OCI-LY7 (cell line): ENCODE measurements at regions not wholly inside any gene's neighbourhood (a gene's known extent, or its start where the extent isn't known, plus 50 kb on each side); places are given as distances from the start of the nearest gene placed in this dataset.

ENCODE experiments used
- BruUV-seq: library from RNA; stranded (reverse); fragments of 400-500 nt; replicated peaks from 2 replicates; lab custom pipeline; 2021; lab: Mats Ljungman, UMichigan
- CTCF ChIA-PET: fragments of 300-600 bp; sonication (Branson Sonifier 250); formaldehyde crosslinking; loops from one replicate; lab custom pipeline; 2022; ENCODE audit warnings: antibody characterized with exemption; ENCODE audit not compliant: unreplicated experiment; lab: Charles Lee
- POLR2A ChIA-PET: fragments of 300-600 bp; sonication (Branson Sonifier 250); formaldehyde crosslinking; loops from one replicate; lab custom pipeline; 2022; ENCODE audit warnings: antibody characterized with exemption; lab: Charles Lee
- DNase-seq: peaks from one replicate; pipeline ENCODE4 v3.0.0-alpha.2; 2015; ENCODE audit warnings: low spot score
- H2AFZ ChIP-seq: fragments of 200-600 bp; sonication (generic), shearing (Covaris generic); 2 replicates; pipeline ENCODE4 v1.6.1; 2014; ENCODE audit warnings: mild to moderate bottlenecking, antibody characterized with exemption, low read length, moderate library complexity
- H3K27ac ChIP-seq: fragments of 200-600 bp; sonication (generic); 2 replicates; pipeline ENCODE4 v1.5.1; 2014; ENCODE audit warnings: mixed run types, low read depth, mild to moderate bottlenecking, moderate library complexity, low read length, inconsistent platforms; ENCODE audit not compliant: poor library complexity, severe bottlenecking
- H3K36me3 ChIP-seq: fragments of 200-600 bp; sonication (generic); 2 replicates; pipeline ENCODE4 v1.6.1; 2014; ENCODE audit warnings: mild to moderate bottlenecking, antibody characterized with exemption, low read length, moderate library complexity, mixed read lengths; ENCODE audit not compliant: insufficient read depth
- H3K4me1 ChIP-seq: fragments of 200-600 bp; sonication (generic); 2 replicates; pipeline ENCODE4 v1.5.1; 2014; ENCODE audit warnings: mild to moderate bottlenecking, low read length; ENCODE audit not compliant: insufficient read depth, poor library complexity, severe bottlenecking
- H3K4me2 ChIP-seq: fragments of 200-600 bp; sonication (generic); 2 replicates; pipeline ENCODE4 v1.6.1; 2014; ENCODE audit warnings: mild to moderate bottlenecking, low read length
- H3K4me3 ChIP-seq: fragments of 200-600 bp; sonication (generic); 2 replicates; pipeline ENCODE4 v1.5.1; 2014; ENCODE audit warnings: mild to moderate bottlenecking, low read depth, low read length; ENCODE audit not compliant: poor library complexity, severe bottlenecking
- H3K79me2 ChIP-seq: fragments of 200-600 bp; sonication (generic); 2 replicates; pipeline ENCODE4 v1.6.1; 2016; ENCODE audit warnings: low read depth, mild to moderate bottlenecking, low read length, moderate library complexity, mixed read lengths; ENCODE audit not compliant: insufficient read depth
- H3K9me2 ChIP-seq: fragments of 200-600 bp; sonication (generic); 2 replicates; pipeline ENCODE4 v1.6.1; 2016; ENCODE audit warnings: mild to moderate bottlenecking, low read length, mixed read lengths; ENCODE audit not compliant: insufficient read depth
- H3K9me3 ChIP-seq: fragments of 200-600 bp; sonication (generic); 2 replicates; pipeline ENCODE4 v1.6.1; 2014; ENCODE audit warnings: mild to moderate bottlenecking, mixed run types, low read length, mixed read lengths
- H4K20me1 ChIP-seq: fragments of 200-600 bp; sonication (generic); 2 replicates; pipeline ENCODE4 v1.6.1; 2014; ENCODE audit warnings: mild to moderate bottlenecking, antibody characterized with exemption, low read length, moderate library complexity, mixed read lengths; ENCODE audit not compliant: insufficient read depth
- EZH2phosphoT487 ChIP-seq: fragments of 200-600 bp; sonication (generic); IDR thresholded peaks from 2 replicates; pipeline ENCODE4 v1.6.1; 2018; ENCODE audit warnings: low read depth, borderline replicate concordance, mild to moderate bottlenecking, mixed run types, antibody characterized with exemption, low read length, moderate library complexity, mixed read lengths
- intact Hi-C: fragments of 100-400 bp; cut with micrococcal nuclease; formaldehyde crosslinking; loops from one replicate; pipeline ENCODE4 v1.10.0; 2022; ENCODE audit not compliant: unreplicated experiment
- TF ChIP-seq, protein P1 (sequence below): fragments of 200-600 bp; sonication (generic); conservative IDR thresholded peaks from 2 replicates; pipeline ENCODE4 v1.5.1; 2014; ENCODE audit warnings: mild to moderate bottlenecking, antibody characterized with exemption, low read length, moderate library complexity, mixed read lengths

DNA sequence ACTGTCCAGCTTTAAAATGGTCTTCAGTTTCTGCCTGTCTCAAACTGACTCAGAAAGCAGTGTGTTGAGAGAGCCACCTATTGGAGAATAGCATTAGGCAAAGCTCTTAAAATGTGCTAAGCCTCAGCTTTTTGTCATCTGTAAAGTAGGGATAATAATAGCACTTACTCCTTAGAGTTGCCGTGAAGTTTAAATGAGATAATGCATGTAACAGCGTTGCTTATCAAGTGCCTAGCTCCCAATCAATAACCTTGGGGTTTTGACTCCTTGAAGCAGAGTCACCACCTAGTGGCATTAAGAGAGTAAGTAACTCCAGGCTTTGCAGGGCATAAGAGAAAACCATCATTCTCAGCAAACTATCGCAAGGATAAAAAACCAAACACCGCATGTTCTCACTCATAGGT, 163.3 kb downstream of the HS3ST2 start:
- no TSS peak for BruUV-seq
- CTCF ChIA-PET = no interaction called here
- no peaks in the 10 kb centered on the region for H3K9me3 ChIP-seq
- DNase-seq = peak; percentile 20
- H3K79me2 ChIP-seq = no peaks in the 10 kb centered on the region
- no peak overlapping the region for H3K4me2 ChIP-seq
- no peak overlapping the region for H2AFZ ChIP-seq
- no peaks in the 10 kb centered on the region for H3K4me1 ChIP-seq
- intact Hi-C loops = loop anchor here (2.0 kb wide), 1 partner anchor 78 kb away; no protein-coding TSS in a partner anchor
- no peak overlapping the region for H3K27ac ChIP-seq
- TF ChIP-seq, protein P1, sequence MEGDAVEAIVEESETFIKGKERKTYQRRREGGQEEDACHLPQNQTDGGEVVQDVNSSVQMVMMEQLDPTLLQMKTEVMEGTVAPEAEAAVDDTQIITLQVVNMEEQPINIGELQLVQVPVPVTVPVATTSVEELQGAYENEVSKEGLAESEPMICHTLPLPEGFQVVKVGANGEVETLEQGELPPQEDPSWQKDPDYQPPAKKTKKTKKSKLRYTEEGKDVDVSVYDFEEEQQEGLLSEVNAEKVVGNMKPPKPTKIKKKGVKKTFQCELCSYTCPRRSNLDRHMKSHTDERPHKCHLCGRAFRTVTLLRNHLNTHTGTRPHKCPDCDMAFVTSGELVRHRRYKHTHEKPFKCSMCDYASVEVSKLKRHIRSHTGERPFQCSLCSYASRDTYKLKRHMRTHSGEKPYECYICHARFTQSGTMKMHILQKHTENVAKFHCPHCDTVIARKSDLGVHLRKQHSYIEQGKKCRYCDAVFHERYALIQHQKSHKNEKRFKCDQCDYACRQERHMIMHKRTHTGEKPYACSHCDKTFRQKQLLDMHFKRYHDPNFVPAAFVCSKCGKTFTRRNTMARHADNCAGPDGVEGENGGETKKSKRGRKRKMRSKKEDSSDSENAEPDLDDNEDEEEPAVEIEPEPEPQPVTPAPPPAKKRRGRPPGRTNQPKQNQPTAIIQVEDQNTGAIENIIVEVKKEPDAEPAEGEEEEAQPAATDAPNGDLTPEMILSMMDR = peak; percentile 71
- TF ChIP-seq EZH2phosphoT487 = no peak
- no peaks in the 10 kb centered on the region for H3K36me3 ChIP-seq
- H3K4me3 ChIP-seq = no peak overlapping the region
- no peaks in the 10 kb centered on the region for H4K20me1 ChIP-seq
- POLR2A ChIA-PET = no interaction called here
- no peaks in the 10 kb centered on the region for H3K9me2 ChIP-seq

DNA sequence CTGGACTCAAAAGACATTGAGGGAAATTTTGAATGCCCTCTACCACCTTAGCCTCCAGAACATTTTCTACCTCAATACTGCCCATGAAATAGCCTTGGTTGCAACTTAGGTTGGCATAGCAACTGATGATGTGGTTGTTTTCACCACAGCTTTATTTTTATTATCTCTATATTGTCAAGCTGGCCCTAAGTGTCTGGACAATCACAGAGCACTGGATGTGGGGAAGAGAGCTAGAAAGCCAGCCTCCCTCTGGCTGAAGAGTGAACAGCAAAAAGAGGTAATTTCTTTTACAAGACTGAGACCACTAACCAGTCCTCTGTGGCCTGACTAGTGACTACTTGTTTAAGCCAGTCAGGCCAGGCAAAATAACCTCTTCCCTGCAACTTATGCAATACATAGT, 159.6 kb downstream of the HS3ST2 start:
- Histone ChIP-seq H2AFZ (no peak overlapping the region), H4K20me1 (no peaks in the 10 kb centered on the region), H3K27ac (no peak overlapping the region), H3K9me3 (no peaks in the 10 kb centered on the region), H3K4me2 (no peak overlapping the region), H3K36me3 (no peaks in the 10 kb centered on the region), H3K9me2 (no peaks in the 10 kb centered on the region), H3K4me1 (no peaks in the 10 kb centered on the region), H3K79me2 (no peaks in the 10 kb centered on the region), H3K4me3 (no peak overlapping the region)
- no peak for DNase-seq
- TF ChIP-seq, protein P1 = no peak
- TF ChIP-seq EZH2phosphoT487 = no peak
- POLR2A ChIA-PET = interaction anchor here (0.8 kb wide), 1 partner anchor 221 kb away, joined by 5 read pairs; no protein-coding TSS in a partner anchor
- intact Hi-C loops = no loop called here
- CTCF ChIA-PET = no interaction called here
- BruUV-seq = no TSS peak

DNA sequence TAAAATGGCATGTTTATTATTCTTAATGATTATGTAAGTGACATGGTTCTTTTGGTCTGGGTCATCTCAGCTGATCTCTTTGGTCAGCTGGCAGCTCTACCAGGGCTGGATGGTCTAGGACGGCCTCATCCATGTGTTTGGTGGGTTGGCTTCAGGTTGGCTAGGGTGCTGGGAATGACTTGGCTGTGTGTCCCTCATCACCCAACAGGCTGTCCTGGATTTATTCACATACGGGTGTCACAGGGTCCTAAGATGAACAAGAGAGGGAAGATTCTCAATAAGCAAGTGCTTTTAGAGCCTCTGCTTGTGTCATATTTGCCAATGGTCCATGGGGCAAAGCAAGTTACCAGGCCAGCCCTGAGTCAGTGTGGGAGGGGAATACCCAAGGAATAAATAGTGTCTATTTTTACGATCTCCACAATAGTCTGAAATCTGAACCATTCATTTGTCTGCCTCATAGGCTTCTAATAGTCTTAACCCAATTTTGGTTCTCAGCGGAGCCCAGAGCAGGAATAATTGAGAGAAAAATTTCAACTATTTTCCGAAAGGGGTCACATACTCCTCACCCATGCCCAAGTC, 157.5 kb downstream of the HS3ST2 start:
- Histone ChIP-seq H3K79me2 (no peaks in the 10 kb centered on the region), H3K4me3 (no peak overlapping the region), H3K9me2 (no peaks in the 10 kb centered on the region), H3K36me3 (no peaks in the 10 kb centered on the region), H4K20me1 (no peaks in the 10 kb centered on the region), H3K9me3 (no peaks in the 10 kb centered on the region), H3K27ac (no peak overlapping the region), H3K4me1 (no peaks in the 10 kb centered on the region), H3K4me2 (no peak overlapping the region), H2AFZ (no peak overlapping the region)
- ChIA-PET CTCF (no interaction called here), POLR2A (interaction anchor here (1.1 kb wide), 1 partner anchor 116 kb away, joined by 3 read pairs; no protein-coding TSS in a partner anchor)
- DNase-seq = no peak
- intact Hi-C loops = no loop called here
- no TSS peak for BruUV-seq
- TF ChIP-seq, protein P1 = no peak
- no peak for TF ChIP-seq EZH2phosphoT487
